CD14-positive monocyte (primary cell): ENCODE measurements at regions not wholly inside any gene's neighbourhood (a gene's known extent, or its start where the extent isn't known, plus 50 kb on each side); places are given as distances from the start of the nearest gene placed in this dataset.

Source experiments
- DNase-seq, 3 donors: peaks; one replicate each; pipeline ENCODE4 v3.0.0-alpha.2; 2011 to 2022
- H2AFZ ChIP-seq: 2 replicates; pipeline ENCODE4 v1.6.0; 2012; ENCODE audit warnings: mild to moderate bottlenecking, low read depth, low read length, inconsistent platforms; ENCODE audit not compliant: insufficient read depth, poor library complexity, severe bottlenecking
- H3K27ac ChIP-seq, 2 donors: 1 replicate in 1 of 2; 2 replicates in 1 of 2; pipeline ENCODE4 v1.5.1; 2012 to 2013; ENCODE audit warnings: low read length in 2 of 2, control low read depth in 1 of 2, inconsistent platforms in 1 of 2, low read depth in 1 of 2, mild to moderate bottlenecking in 1 of 2
- H3K27me3 ChIP-seq, 2 donors: one replicate each; pipeline versions ENCODE4 v1.6.0 to v1.6.1; 2011 to 2013; ENCODE audit warnings: low read length in 2 of 2; ENCODE audit not compliant: control insufficient read depth in 2 of 2, insufficient read depth in 2 of 2
- H3K36me3 ChIP-seq, 2 donors: replicated peaks in 1 of 2; 1 replicate in 1 of 2; 2 replicates in 1 of 2; pipeline versions ENCODE4 v1.5.1 to v1.6.1; 2012 to 2013; ENCODE audit warnings: low read length in 2 of 2, control low read depth in 1 of 2, inconsistent platforms in 1 of 2, mild to moderate bottlenecking in 1 of 2; ENCODE audit not compliant: insufficient read depth in 2 of 2, control insufficient read depth in 1 of 2
- H3K4me1 ChIP-seq, 2 donors: 1 replicate in 1 of 2; 2 replicates in 1 of 2; pipeline versions ENCODE4 v1.5.1 to v1.6.1; 2012 to 2013; ENCODE audit warnings: low read length in 2 of 2, control low read depth in 1 of 2, inconsistent platforms in 1 of 2, mild to moderate bottlenecking in 1 of 2, moderate library complexity in 1 of 2; ENCODE audit not compliant: insufficient read depth in 2 of 2, control insufficient read depth in 1 of 2
- H3K4me2 ChIP-seq: replicated peaks from 2 replicates; pipeline ENCODE3; 2012; ENCODE audit warnings: low read length, moderate library complexity, mild to moderate bottlenecking; ENCODE audit not compliant: poor library complexity, severe bottlenecking; ENCODE audit errors: extremely low read depth
- H3K4me3 ChIP-seq, 3 experiments: fragments of 200-600 bp in 1 of 3; sonication (generic) in 1 of 3; replicated peaks in 1 of 3; 1 replicate in 2 of 3; 2 replicates in 1 of 3; pipeline ENCODE4 v1.5.1; 2011 to 2013; ENCODE audit warnings: low read length in 3 of 3, mild to moderate bottlenecking in 3 of 3, control low read depth in 2 of 3, low read depth in 2 of 3, inconsistent platforms in 1 of 3, moderate library complexity in 1 of 3
- H3K79me2 ChIP-seq: 2 replicates; pipeline ENCODE4 v1.6.0; 2012; ENCODE audit warnings: mild to moderate bottlenecking, control low read depth, inconsistent platforms, low read length, moderate library complexity; ENCODE audit not compliant: insufficient read depth
- H3K9ac ChIP-seq: 2 replicates; pipeline ENCODE4 v1.6.0; 2017; ENCODE audit warnings: low read length, mild to moderate bottlenecking; ENCODE audit not compliant: insufficient read depth, poor library complexity, severe bottlenecking
- H3K9me3 ChIP-seq, 2 donors: replicated peaks in 1 of 2; 1 replicate in 1 of 2; 2 replicates in 1 of 2; pipeline versions ENCODE4 v1.5.1 to v1.6.1; 2012 to 2013; ENCODE audit warnings: low read length in 2 of 2, control low read depth in 1 of 2; ENCODE audit not compliant: control insufficient read depth in 1 of 2, insufficient read depth in 1 of 2
- H4K20me1 ChIP-seq: 2 replicates; pipeline ENCODE4 v1.6.0; 2012; ENCODE audit warnings: mild to moderate bottlenecking, low read length, control low read depth, moderate library complexity; ENCODE audit not compliant: insufficient read depth
- H3K27ac Mint-ChIP-seq, 7 donors: one replicate each; pipeline ENCODE4 v1.8.0; 2020; ENCODE audit warnings: mild to moderate bottlenecking in 7 of 7, mixed read lengths in 7 of 7, moderate library complexity in 6 of 7, inconsistent platforms in 2 of 7
- H3K27me3 Mint-ChIP-seq, 3 donors: one replicate each; pipeline ENCODE4 v1.8.0; 2021 to 2022; ENCODE audit warnings: low read depth in 3 of 3, mild to moderate bottlenecking in 3 of 3, mixed read lengths in 3 of 3, moderate library complexity in 3 of 3, inconsistent platforms in 1 of 3
- H3K36me3 Mint-ChIP-seq, 2 donors: one replicate each; pipeline ENCODE4 v1.8.0; 2020; ENCODE audit warnings: mixed read lengths in 2 of 2, inconsistent platforms in 1 of 2, mild to moderate bottlenecking in 1 of 2
- H3K4me1 Mint-ChIP-seq: one replicate; pipeline ENCODE4 v1.8.0; 2020; ENCODE audit warnings: mild to moderate bottlenecking, mixed read lengths
- H3K4me3 Mint-ChIP-seq, 2 donors: one replicate each; pipeline ENCODE4 v1.8.0; 2020; ENCODE audit warnings: mild to moderate bottlenecking in 2 of 2, mixed read lengths in 2 of 2, moderate library complexity in 1 of 2
- H3K9me3 Mint-ChIP-seq, 7 donors: one replicate each; pipeline ENCODE4 v1.8.0; 2020 to 2022; ENCODE audit warnings: mixed read lengths in 7 of 7, mild to moderate bottlenecking in 6 of 7, moderate library complexity in 6 of 7, inconsistent platforms in 2 of 7
- WGBS: methylation state at CpG from one replicate; pipeline ENCODE4 v1.1.5; 2013; ENCODE audit warnings: missing lambda C conversion rate; ENCODE audit not compliant: insufficient coverage; 5-methylcytosine and 5-hydroxymethylcytosine counted together
- intact Hi-C, 2 donors: fragments of 100-400 bp; cut with micrococcal nuclease; formaldehyde crosslinking; loops; one replicate each; pipeline versions ENCODE4 v1.15.0 to v1.15.1; 2023
- TF ChIP-seq, protein P1 (sequence below): fragments of 200-600 bp; IDR thresholded peaks from one replicate; pipeline ENCODE4 v1.8.0; 2022; ENCODE audit warnings: antibody characterized with exemption, mild to moderate bottlenecking

DNA sequence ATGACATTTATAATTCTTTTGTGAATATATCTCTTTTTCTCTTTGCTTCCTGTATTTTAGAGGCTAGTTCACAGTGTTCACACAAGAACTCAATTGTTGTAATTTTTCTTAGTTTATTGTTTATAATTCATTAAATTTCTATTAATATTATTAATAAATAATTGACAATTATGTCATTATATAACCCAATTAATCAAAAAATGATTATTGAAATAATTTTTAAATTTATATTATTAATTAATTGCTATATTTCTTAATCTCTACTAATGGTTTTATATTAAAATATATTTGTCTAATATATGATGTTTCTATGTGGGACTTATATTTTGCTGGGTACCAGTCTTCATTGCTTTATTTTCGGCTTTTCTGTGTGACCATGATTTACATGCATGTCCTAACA is 618.4 kb downstream of the CDH9 start:
- no peaks in the 10 kb centered on the region for H3K79me2 ChIP-seq
- no peak overlapping the region for H3K27ac Mint-ChIP-seq
- TF ChIP-seq, protein P1, sequence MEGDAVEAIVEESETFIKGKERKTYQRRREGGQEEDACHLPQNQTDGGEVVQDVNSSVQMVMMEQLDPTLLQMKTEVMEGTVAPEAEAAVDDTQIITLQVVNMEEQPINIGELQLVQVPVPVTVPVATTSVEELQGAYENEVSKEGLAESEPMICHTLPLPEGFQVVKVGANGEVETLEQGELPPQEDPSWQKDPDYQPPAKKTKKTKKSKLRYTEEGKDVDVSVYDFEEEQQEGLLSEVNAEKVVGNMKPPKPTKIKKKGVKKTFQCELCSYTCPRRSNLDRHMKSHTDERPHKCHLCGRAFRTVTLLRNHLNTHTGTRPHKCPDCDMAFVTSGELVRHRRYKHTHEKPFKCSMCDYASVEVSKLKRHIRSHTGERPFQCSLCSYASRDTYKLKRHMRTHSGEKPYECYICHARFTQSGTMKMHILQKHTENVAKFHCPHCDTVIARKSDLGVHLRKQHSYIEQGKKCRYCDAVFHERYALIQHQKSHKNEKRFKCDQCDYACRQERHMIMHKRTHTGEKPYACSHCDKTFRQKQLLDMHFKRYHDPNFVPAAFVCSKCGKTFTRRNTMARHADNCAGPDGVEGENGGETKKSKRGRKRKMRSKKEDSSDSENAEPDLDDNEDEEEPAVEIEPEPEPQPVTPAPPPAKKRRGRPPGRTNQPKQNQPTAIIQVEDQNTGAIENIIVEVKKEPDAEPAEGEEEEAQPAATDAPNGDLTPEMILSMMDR: no peak
- no peaks in the 10 kb centered on the region for H3K36me3 ChIP-seq
- H3K27me3 ChIP-seq: no peaks in the 10 kb centered on the region
- no peak overlapping the region for H2AFZ ChIP-seq
- peaks cover 0 to 11% of the 10 kb centered on the region in 2 donors for H3K9me3 ChIP-seq
- no peak for DNase-seq
- no peak overlapping the region for H3K4me3 ChIP-seq
- H3K4me1 ChIP-seq: no peaks in the 10 kb centered on the region
- H3K27me3 Mint-ChIP-seq: no peaks in the 10 kb centered on the region
- H3K36me3 Mint-ChIP-seq: no peaks in the 10 kb centered on the region
- no peak overlapping the region for H3K4me3 Mint-ChIP-seq
- intact Hi-C loops: no loop called here
- no peak overlapping the region for H3K4me2 ChIP-seq
- H3K27ac ChIP-seq: no peak overlapping the region
- no peaks in the 10 kb centered on the region for H4K20me1 ChIP-seq
- no peak overlapping the region for H3K9ac ChIP-seq
- no CpG with 5 or more reads among the region's 1 CpG for WGBS
- H3K9me3 Mint-ChIP-seq: peaks cover 0 to 5% (median 2%) of the 10 kb centered on the region in 7 donors
- H3K4me1 Mint-ChIP-seq: no peaks in the 10 kb centered on the region

- no peaks in the 10 kb centered on the region for H4K20me1 ChIP-seq
- no peaks in the 10 kb centered on the region for H3K36me3 Mint-ChIP-seq
- no peak for DNase-seq
- WGBS: 87% methylated on average over 5 of the region's 5 CpGs
- no peaks in the 10 kb centered on the region for H3K79me2 ChIP-seq
- no peak overlapping the region for H2AFZ ChIP-seq
- H3K4me1 Mint-ChIP-seq: no peaks in the 10 kb centered on the region
- no peaks in the 10 kb centered on the region for H3K36me3 ChIP-seq
- H3K4me3 Mint-ChIP-seq: no peak overlapping the region
- no peaks in the 10 kb centered on the region for H3K4me1 ChIP-seq
- peaks cover 0 to 3% (median 2%) of the 10 kb centered on the region in 7 donors for H3K9me3 Mint-ChIP-seq
- TF ChIP-seq, protein P1: no peak
- no peaks in the 10 kb centered on the region for H3K27me3 Mint-ChIP-seq
- no peak overlapping the region for H3K9ac ChIP-seq
- intact Hi-C loops: no loop called here
- no peak overlapping the region for H3K27ac Mint-ChIP-seq
- no peaks in the 10 kb centered on the region for H3K27me3 ChIP-seq
- H3K4me2 ChIP-seq: no peak overlapping the region
- H3K4me3 ChIP-seq: no peak overlapping the region
- H3K9me3 ChIP-seq: peaks cover 0 to 14% of the 10 kb centered on the region in 2 donors
- no peak overlapping the region for H3K27ac ChIP-seq
Observed at GRCh38 chr5:26416911-26417310, 621.5 kb downstream of the CDH9 start.
